GM19328 (cell line): ENCODE measurements at regions not wholly inside any gene's neighbourhood (a gene's known extent, or its start where the extent isn't known, plus 50 kb on each side); places are given as distances from the start of the nearest gene placed in this dataset.

ENCODE experiments used
- ATAC-seq: cut with Tn5 transposase; IDR thresholded peaks from one replicate; pipeline ENCODE4 v1.9.1; 2021; ENCODE audit warnings: mild to moderate bottlenecking, moderate library complexity; ENCODE audit not compliant: unreplicated experiment

DNA sequence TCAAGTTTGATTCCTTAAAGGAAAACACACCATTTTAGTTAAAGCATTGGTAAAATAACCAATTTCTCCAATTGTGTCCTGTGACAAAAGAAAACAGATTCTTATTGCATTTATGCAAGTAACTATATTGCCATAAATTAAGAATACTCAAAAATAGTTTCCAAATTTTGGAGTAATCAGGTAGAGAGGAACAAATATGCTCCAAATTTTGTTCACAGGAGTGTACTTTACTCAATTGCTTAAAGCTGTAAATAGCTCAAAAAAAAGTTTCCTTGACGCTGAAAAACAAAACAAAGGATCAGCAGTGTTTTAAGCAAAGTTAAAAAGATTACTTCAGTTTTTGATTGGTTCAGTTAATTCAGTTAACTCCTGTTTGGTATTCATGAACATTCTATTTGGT lies 52.2 kb upstream of the INHBA start:
- ATAC-seq: no peak

- no peak for ATAC-seq
These were observed 51.2 kb upstream of the INHBA start for GRCh38 chr7:41754046-41754445.
